IPS DF 6.9 (cell line): ENCODE measurements at regions not wholly inside any gene's neighbourhood (a gene's known extent, or its start where the extent isn't known, plus 50 kb on each side); places are given as distances from the start of the nearest gene placed in this dataset.

Experiments
- DNase-seq: peaks from one replicate; pipeline ENCODE4 v3.0.0-alpha.2; 2013; ENCODE audit warnings: low read depth, low spot score
- H3K27ac ChIP-seq: one replicate; pipeline ENCODE4 v1.5.1; 2013; ENCODE audit warnings: low read length, control low read depth
- H3K27me3 ChIP-seq: 2 replicates; pipeline ENCODE4 v1.6.1; 2013; ENCODE audit warnings: mild to moderate bottlenecking, low read length; ENCODE audit not compliant: control insufficient read depth, insufficient read depth
- H3K36me3 ChIP-seq: 2 replicates; pipeline ENCODE4 v1.6.1; 2013; ENCODE audit warnings: low read length; ENCODE audit not compliant: control insufficient read depth, insufficient read depth
- H3K4me1 ChIP-seq: 2 replicates; pipeline ENCODE4 v1.6.1; 2013; ENCODE audit warnings: low read length; ENCODE audit not compliant: control insufficient read depth, insufficient read depth
- H3K4me3 ChIP-seq: 2 replicates; pipeline ENCODE4 v1.5.1; 2013; ENCODE audit warnings: mild to moderate bottlenecking, low read length
- H3K9me3 ChIP-seq: 2 replicates; pipeline ENCODE4 v1.6.1; 2013; ENCODE audit warnings: low read length, inconsistent platforms; ENCODE audit not compliant: control insufficient read depth, insufficient read depth
- whole genome bisulfite sequencing: extraction: QIAGEN DNeasy Blood & Tissue Kit; methylation state at CpG from one replicate; pipeline ENCODE4 v1.1.7; 2013; ENCODE audit warnings: mixed read lengths, missing lambda C conversion rate; ENCODE audit not compliant: insufficient read length, insufficient coverage; 5-methylcytosine and 5-hydroxymethylcytosine counted together

DNA sequence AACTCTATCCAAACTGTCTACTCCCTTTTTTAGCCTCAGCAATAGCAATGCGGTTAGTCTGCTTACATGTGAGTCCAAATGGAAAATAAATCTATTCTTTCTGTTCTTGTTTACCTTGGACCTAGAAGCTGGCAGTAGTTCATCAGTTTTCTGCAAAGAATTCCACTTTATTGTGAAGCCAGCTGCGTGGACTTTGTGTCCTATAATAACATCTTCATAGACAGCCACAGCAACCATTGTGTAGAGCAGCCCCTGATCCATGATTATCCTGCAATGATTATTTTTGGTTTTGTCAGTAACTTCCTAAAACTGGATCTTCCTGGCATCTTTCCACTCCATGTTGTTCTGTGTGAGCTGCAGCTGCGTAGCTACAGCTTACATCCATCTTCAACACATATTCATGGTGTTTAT lies 408.7 kb downstream of the NUF2 start:
- no peak overlapping the region for H3K4me3 ChIP-seq
- H3K27ac ChIP-seq = no peak overlapping the region
- no peaks in the 10 kb centered on the region for H3K4me1 ChIP-seq
- H3K27me3 ChIP-seq = no peaks in the 10 kb centered on the region
- no peaks in the 10 kb centered on the region for H3K9me3 ChIP-seq
- H3K36me3 ChIP-seq = no peaks in the 10 kb centered on the region
- no peak for DNase-seq
- WGBS = no CpG with 5 or more reads among the region's 3 CpGs

DNA sequence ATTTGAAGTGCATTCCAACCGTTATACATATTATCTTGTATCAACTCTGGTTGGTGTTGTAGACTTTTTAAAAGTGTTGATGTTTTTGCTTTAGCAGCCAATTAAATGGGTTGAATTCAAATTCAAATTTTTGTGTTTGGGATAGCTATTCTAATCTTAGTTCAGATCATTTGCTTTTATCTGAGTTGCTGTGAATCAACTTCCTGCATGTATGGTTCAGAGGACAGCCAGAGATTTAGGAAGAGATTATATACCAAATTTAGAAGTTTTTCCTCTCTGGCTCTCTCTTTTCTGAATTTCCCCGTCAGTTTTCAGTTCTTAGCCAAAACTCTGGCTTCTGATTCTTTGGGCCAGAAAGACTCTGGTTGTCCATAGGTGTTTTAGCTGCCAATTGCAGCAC lies 415.5 kb downstream of the NUF2 start:
- WGBS = no CpG with 5 or more reads among the region's 2 CpGs
- no peak for DNase-seq

DNA sequence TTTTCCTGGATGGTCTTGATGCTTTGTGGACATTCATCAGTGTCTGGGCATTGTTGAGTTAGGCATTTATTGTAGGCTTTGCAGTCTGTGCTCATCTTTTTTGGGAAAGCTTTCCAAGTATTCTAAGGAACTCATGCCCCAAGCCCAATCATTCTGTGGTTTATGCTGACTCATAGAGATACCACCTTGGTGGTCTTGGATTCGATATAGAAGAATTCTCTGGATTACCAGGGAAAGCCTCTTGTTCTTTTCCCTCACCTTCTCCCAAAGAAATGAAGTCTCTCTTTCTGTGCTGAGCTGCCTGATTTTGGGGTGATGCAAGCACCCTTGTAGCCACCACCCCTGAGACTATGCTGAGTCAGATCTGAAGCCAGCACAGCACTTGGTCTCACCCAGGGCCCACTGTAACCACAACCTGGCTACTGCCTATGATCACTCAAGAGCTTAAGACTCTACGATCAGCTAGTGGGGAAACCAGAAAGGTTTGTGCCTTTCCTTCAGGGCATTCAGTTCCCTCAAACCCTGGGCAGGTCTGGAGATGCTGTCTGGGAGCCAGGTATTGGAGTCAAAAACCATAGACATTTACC lies 422.6 kb downstream of the NUF2 start:
- no peaks in the 10 kb centered on the region for H3K9me3 ChIP-seq
- no peaks in the 10 kb centered on the region for H3K27me3 ChIP-seq
- H3K4me1 ChIP-seq = no peaks in the 10 kb centered on the region
- no peaks in the 10 kb centered on the region for H3K36me3 ChIP-seq
- no peak overlapping the region for H3K4me3 ChIP-seq
- no peak overlapping the region for H3K27ac ChIP-seq
- WGBS = no CpG with 5 or more reads among the region's 2 CpGs
- no peak for DNase-seq

More for the DNA sequence above, 415.5 kb downstream of the NUF2 start:
- Histone ChIP-seq H3K9me3 (no peaks in the 10 kb centered on the region), H3K27ac (no peak overlapping the region), H3K4me1 (no peaks in the 10 kb centered on the region), H3K27me3 (no peaks in the 10 kb centered on the region), H3K4me3 (no peak overlapping the region), H3K36me3 (no peaks in the 10 kb centered on the region)

DNA sequence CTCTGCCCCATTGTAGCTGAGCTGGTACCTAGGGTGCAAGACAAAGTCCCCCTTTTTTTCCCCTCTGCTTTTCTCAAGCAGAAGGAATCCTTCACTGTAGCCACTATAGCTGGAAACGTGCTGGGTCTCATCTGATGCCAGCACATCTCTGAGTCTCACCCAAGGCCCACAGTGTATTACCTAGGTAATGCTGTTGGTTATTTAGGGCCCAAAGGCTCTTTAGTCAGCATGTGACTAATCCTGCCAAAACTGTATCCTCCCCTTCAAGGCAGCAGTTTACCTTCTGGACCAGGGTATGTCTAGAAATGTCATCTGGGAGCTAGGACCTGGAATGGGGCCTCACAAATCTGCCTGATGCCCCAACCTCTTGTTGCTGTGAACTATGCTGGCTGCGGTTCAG lies 423.4 kb downstream of the NUF2 start:
- Histone ChIP-seq H3K4me3 (no peak overlapping the region), H3K36me3 (no peaks in the 10 kb centered on the region), H3K4me1 (no peaks in the 10 kb centered on the region), H3K27ac (no peak overlapping the region), H3K27me3 (no peaks in the 10 kb centered on the region), H3K9me3 (no peaks in the 10 kb centered on the region)
- no CpG with 5 or more reads among the region's 2 CpGs for WGBS
- no peak for DNase-seq

DNA sequence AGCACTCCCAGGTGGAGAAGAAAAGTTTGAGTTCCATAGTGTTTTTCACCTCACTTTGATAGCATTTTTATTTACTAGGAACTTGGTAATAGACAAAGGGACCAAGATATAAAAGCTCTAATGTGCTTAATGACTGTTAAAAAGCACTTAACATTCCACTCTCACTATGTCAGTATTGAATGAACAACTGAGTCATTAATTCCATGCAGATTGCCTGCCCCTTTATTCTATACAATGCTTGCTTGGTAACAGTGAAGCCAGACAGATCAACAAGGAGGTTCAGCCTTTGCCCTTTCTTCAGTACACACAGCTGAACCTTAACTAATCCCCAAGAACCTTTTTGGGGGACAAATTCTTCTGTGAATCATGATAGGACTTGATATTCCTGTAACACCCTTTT lies 425.5 kb downstream of the NUF2 start:
- Histone ChIP-seq H3K4me1 (no peaks in the 10 kb centered on the region), H3K27ac (no peak overlapping the region), H3K36me3 (no peaks in the 10 kb centered on the region)

GRCh38 chr1:163747855-163748254 lies 426.1 kb downstream of the NUF2 start:
- Histone ChIP-seq H3K27ac (no peak overlapping the region), H3K9me3 (no peaks in the 10 kb centered on the region), H3K4me1 (no peaks in the 10 kb centered on the region), H3K27me3 (no peaks in the 10 kb centered on the region), H3K36me3 (no peaks in the 10 kb centered on the region), H3K4me3 (no peak overlapping the region)
- no CpG with 5 or more reads among the region's 1 CpG for WGBS
- peak; percentile 13 for DNase-seq

More for the DNA sequence above, 425.5 kb downstream of the NUF2 start:
- H3K9me3 ChIP-seq = no peaks in the 10 kb centered on the region
- H3K4me3 ChIP-seq = no peak overlapping the region
- H3K27me3 ChIP-seq = no peaks in the 10 kb centered on the region
- no peak for DNase-seq

- Histone ChIP-seq H3K4me3 (no peak overlapping the region), H3K27ac (no peak overlapping the region), H3K9me3 (no peaks in the 10 kb centered on the region; the same call in 1 of the 2 replicates), H3K4me1 (no peaks in the 10 kb centered on the region), H3K27me3 (no peaks in the 10 kb centered on the region), H3K36me3 (no peaks in the 10 kb centered on the region)
- WGBS = no CpG with 5 or more reads among the region's 3 CpGs
- DNase-seq = no peak
Observed at GRCh38 chr1:163758977-163759670, 437.4 kb downstream of the NUF2 start.

GRCh38 chr1:163761898-163762297 lies 440.1 kb downstream of the NUF2 start:
- no peak for DNase-seq
- H3K36me3 ChIP-seq = no peaks in the 10 kb centered on the region
- H3K4me3 ChIP-seq = no peak overlapping the region
- WGBS = no CpG with 5 or more reads among the region's 3 CpGs
- H3K4me1 ChIP-seq = no peaks in the 10 kb centered on the region
- H3K27ac ChIP-seq = no peak overlapping the region
- H3K27me3 ChIP-seq = no peaks in the 10 kb centered on the region
- H3K9me3 ChIP-seq = no peaks in the 10 kb centered on the region; the same call in 1 of the 2 replicates

GRCh38 chr1:163766257-163766918 lies 444.6 kb downstream of the NUF2 start:
- no peaks in the 10 kb centered on the region for H3K4me1 ChIP-seq
- no peak overlapping the region for H3K27ac ChIP-seq
- H3K4me3 ChIP-seq = no peak overlapping the region
- no CpG with 5 or more reads among the region's 7 CpGs for WGBS
- no peaks in the 10 kb centered on the region for H3K36me3 ChIP-seq
- H3K27me3 ChIP-seq = no peaks in the 10 kb centered on the region
- no peak for DNase-seq
- no peaks in the 10 kb centered on the region for H3K9me3 ChIP-seq

- Histone ChIP-seq H3K27me3 (no peaks in the 10 kb centered on the region), H3K27ac (no peak overlapping the region), H3K36me3 (no peaks in the 10 kb centered on the region), H3K4me1 (no peaks in the 10 kb centered on the region), H3K4me3 (no peak overlapping the region), H3K9me3 (no peaks in the 10 kb centered on the region)
- no peak for DNase-seq
- no CpG with 5 or more reads among the region's 5 CpGs for WGBS
Observed at GRCh38 chr1:163768576-163768975, 446.8 kb downstream of the NUF2 start.
